Endodermal cell (in vitro differentiated cells): ENCODE measurements at regions not wholly inside any gene's neighbourhood (a gene's known extent, or its start where the extent isn't known, plus 50 kb on each side); places are given as distances from the start of the nearest gene placed in this dataset.
"Not testable (repeated sequence)": the region's sequence is repeated elsewhere in the genome, so short reads cannot be mapped to it uniquely, and the experiment has no call there.

ENCODE experiments used
- DNase-seq: peaks from one replicate; pipeline ENCODE4 v3.0.0-alpha.2; 2017
- H3K27ac ChIP-seq: 2 replicates; pipeline ENCODE4 v1.5.1; 2013; ENCODE audit warnings: mild to moderate bottlenecking, low read depth, low read length, moderate library complexity
- H3K27me3 ChIP-seq: 2 replicates; pipeline ENCODE4 v1.6.1; 2013; ENCODE audit warnings: mild to moderate bottlenecking, low read length, moderate library complexity; ENCODE audit not compliant: insufficient read depth, control insufficient read depth, poor library complexity, severe bottlenecking
- H3K36me3 ChIP-seq: 2 replicates; pipeline ENCODE4 v1.7.0; 2013; ENCODE audit warnings: mild to moderate bottlenecking, low read length, moderate library complexity; ENCODE audit not compliant: control insufficient read depth, insufficient read depth
- H3K4me1 ChIP-seq: one replicate; pipeline ENCODE4 v1.7.0; 2013; ENCODE audit warnings: low read length; ENCODE audit not compliant: control insufficient read depth, insufficient read depth
- H3K4me3 ChIP-seq: 2 replicates; pipeline ENCODE4 v1.5.1; 2013; ENCODE audit warnings: mild to moderate bottlenecking, low read length, moderate library complexity
- H3K9ac ChIP-seq: 2 replicates; pipeline ENCODE4 v1.6.1; 2013; ENCODE audit warnings: mild to moderate bottlenecking, low read length, moderate library complexity; ENCODE audit not compliant: poor library complexity, severe bottlenecking; ENCODE audit errors: extremely low read depth
- H3K9me3 ChIP-seq: 2 replicates; pipeline ENCODE4 v1.6.1; 2013; ENCODE audit warnings: mild to moderate bottlenecking, low read length, moderate library complexity; ENCODE audit not compliant: control insufficient read depth
- H3K27ac Mint-ChIP-seq: 2 replicates; pipeline ENCODE4 v1.8.0; 2020; ENCODE audit warnings: mixed read lengths
- H3K27me3 Mint-ChIP-seq: 2 replicates; pipeline ENCODE4 v1.8.0; 2021; ENCODE audit warnings: mild to moderate bottlenecking, mixed read lengths; ENCODE audit not compliant: insufficient read depth
- H3K36me3 Mint-ChIP-seq: 2 replicates; pipeline ENCODE4 v1.8.0; 2020; ENCODE audit warnings: low read depth, mixed read lengths
- H3K4me1 Mint-ChIP-seq: 2 replicates; pipeline ENCODE4 v1.8.0; 2020; ENCODE audit warnings: mixed read lengths
- H3K4me3 Mint-ChIP-seq: 2 replicates; pipeline ENCODE4 v1.8.0; 2020; ENCODE audit warnings: mild to moderate bottlenecking, moderate library complexity, mixed read lengths
- H3K9me3 Mint-ChIP-seq: 2 replicates; pipeline ENCODE4 v1.8.0; 2020; ENCODE audit warnings: mild to moderate bottlenecking, mixed read lengths
- CTCF ChIP-seq: fragments of 200-600 bp; sonication (generic); conservative IDR thresholded peaks from 2 replicates; pipeline ENCODE4 v1.5.0; 2021; ENCODE audit warnings: antibody characterized with exemption, mild to moderate bottlenecking
- WGBS, 2 experiments: methylation state at CpG; one replicate each; pipeline versions ENCODE4 v1.1.5 to v1.1.7; 2013; ENCODE audit warnings: missing lambda C conversion rate in 2 of 2, mixed read lengths in 1 of 2; ENCODE audit not compliant: insufficient coverage in 1 of 2, insufficient read length in 1 of 2; 5-methylcytosine and 5-hydroxymethylcytosine counted together

- Mint-ChIP-seq H3K36me3 (no peaks in the 10 kb centered on the region), H3K4me1 (no peaks in the 10 kb centered on the region), H3K4me3 (no peak overlapping the region), H3K27ac (no peak overlapping the region), H3K9me3 (peaks cover 21% of the 10 kb centered on the region), H3K27me3 (no peaks in the 10 kb centered on the region)
- Histone ChIP-seq H3K9ac (no peak overlapping the region), H3K36me3 (no peaks in the 10 kb centered on the region), H3K27me3 (no peaks in the 10 kb centered on the region), H3K4me1 (no peaks in the 10 kb centered on the region), H3K9me3 (no peaks in the 10 kb centered on the region), H3K27ac (no peak overlapping the region), H3K4me3 (no peak overlapping the region)
- no peak for DNase-seq
- WGBS, 2 experiments, result 100% methylated on average over 2 of the region's 3 CpGs; no CpG with 5 or more reads in 1 of the 2 experiments
- TF ChIP-seq CTCF, result no peak
These were observed 86.9 kb upstream of the SPANXN4 start for GRCh38 chrX:142938793-142939192.

- H3K9me3 Mint-ChIP-seq, result peaks cover 53% of the 10 kb centered on the region
- H3K4me1 Mint-ChIP-seq, H3K4me3 Mint-ChIP-seq, H3K27ac Mint-ChIP-seq, H3K36me3 Mint-ChIP-seq, H3K27me3 ChIP-seq, H3K4me1 ChIP-seq, H3K36me3 ChIP-seq, DNase-seq, H3K27me3 Mint-ChIP-seq, H3K9me3 ChIP-seq, H3K27ac ChIP-seq, H3K4me3 ChIP-seq, H3K9ac ChIP-seq: not testable (repeated sequence)
- WGBS, 2 experiments, result 91% methylated on average over 22 of the region's 27 CpGs; no CpG with 5 or more reads in 1 of the 2 experiments
These were observed 53.5 kb upstream of the SPANXN4 start for GRCh38 chrX:142972147-142972809.
